GM18867 (cell line): ENCODE measurements at regions not wholly inside any gene's neighbourhood (a gene's known extent, or its start where the extent isn't known, plus 50 kb on each side); places are given as distances from the start of the nearest gene placed in this dataset.

ENCODE experiments used
- ATAC-seq: cut with Tn5 transposase; IDR thresholded peaks from one replicate; pipeline ENCODE4 v1.9.1; 2021; ENCODE audit warnings: mild to moderate bottlenecking, moderate library complexity; ENCODE audit not compliant: unreplicated experiment

DNA sequence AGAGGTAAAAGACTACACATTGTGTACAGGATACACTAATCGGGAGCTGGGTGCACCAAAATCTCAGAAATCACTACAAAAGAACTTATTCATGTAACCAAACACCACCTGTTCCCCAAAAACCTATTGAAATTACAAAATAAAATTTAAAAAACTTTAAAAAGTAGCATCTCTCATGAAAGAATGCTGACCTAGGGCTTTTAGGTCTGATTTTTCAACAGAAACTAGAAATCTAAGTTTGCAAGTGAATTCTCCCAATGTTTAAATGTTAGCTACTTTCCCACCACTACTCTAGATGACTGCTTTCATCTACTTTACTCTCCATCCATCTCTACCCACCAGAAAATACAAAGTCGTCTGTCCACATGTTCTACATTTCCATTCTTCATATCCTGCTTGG is 1447.7 kb downstream of the RPA4 start:
- ATAC-seq = no peak

DNA sequence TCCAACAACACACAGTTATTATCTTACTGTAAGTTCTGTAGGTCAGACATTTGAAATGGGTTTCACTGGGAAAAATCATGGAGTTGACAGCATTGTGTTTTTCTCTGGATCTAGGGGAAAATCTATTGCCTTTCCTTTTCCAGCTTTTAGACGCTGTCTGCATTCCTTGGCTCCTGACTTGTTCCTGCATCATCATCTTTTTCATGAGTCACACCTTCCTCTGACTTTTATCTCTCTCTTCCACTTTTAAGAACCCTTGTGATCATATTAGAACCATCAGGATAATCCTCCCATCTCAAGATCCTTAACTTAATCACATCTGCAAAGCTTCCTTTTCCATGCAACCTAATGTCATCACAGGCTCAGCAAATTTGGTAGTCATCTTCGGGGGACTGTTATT is 1454.8 kb downstream of the RPA4 start:
- no peak for ATAC-seq

DNA sequence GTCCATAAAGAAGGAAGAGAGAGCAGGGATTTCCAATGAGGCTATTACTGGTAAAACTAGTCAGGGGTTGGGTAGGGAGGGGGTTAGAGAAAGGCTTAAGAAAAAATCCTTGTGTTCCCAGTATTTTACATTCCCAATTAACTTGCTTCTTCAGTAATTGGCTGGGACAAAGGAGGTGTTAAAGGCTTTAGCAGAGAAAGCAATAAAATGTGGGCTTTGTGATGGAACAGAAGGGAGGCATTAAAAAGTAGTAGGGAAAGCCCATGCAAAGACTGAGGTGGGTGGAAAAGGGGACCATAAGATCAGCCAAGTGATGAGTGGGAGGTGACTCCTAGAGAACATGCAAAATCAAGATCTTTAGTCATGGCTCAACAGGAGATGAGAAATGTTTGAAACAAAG is 1467.2 kb downstream of the RPA4 start:
- ATAC-seq = no peak

DNA sequence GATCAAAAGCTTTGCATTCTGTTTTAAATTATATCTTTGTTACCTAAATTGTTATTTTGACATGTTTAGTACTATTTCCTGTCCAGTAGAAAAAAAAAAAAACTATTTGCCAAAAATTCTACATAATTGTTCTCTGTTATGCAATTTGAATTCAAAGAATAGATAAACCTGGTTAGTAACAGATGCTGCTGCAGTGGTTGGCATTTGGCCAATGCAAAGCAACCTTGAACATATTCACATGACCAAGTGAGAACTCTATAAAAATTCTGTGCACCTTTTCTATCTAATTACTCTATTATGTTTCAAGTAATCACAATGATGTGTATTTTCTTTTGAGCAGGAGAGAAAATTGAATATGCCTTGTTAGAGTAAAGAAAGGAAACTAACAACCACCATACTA is 1473.4 kb downstream of the RPA4 start:
- ATAC-seq = no peak

DNA sequence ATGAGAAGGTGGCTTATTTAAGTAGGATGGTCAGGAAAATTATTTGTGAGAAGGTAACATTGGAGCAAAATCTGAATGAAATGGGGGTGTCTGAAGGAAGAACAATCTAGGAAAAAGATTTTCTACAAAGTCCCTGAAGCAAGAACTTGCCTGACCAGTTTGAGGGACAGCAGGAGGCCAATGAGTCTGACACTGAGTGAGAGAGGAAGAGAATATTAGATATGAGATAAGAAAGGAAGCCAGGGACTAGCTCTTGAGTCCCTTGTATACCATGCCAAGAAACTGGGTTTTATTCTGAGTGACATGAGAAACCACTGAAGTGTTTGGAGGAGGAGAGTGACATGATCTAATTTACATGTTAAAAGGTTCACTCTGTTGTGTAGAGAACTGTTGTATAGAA is 1478.9 kb downstream of the RPA4 start:
- ATAC-seq = no peak

DNA sequence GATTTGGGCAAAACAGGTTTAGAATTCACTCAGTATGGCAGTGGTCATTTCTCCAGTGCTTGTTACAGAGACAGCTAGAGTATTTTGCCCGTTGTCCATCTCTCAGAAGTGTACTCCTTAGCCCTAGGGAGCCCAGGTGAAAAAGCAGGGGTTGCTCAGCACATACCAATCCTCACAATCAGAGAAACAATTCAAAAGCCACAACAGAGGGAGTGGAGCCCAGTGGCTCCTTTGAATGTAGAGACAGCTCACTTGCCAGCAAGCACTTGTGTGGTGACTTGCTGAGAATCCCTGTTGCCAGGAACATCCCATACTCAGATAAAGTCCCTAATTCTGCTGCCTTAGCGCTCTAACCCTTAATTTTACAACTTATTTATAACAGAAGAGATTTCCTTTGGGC is 1488.3 kb downstream of the RPA4 start:
- ATAC-seq = no peak

DNA sequence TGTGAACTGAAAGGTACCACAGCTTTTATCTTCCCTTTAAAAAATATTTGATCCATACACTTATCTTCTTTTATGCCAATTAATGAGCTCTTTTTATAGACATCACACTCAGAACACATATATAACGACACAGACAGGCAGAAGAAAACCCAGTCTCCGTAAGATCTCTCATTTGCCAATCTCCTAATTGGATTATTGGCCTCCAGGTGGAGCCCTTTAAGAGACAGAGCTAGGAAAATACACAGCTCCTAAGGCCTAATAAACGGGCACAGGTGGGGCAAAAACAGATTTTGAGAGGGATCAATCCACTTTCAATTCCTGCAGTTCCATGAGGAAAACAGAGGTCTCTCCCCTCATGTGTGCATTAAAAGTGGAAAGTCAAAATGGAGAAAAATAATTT is 1495.4 kb downstream of the RPA4 start:
- no peak for ATAC-seq

DNA sequence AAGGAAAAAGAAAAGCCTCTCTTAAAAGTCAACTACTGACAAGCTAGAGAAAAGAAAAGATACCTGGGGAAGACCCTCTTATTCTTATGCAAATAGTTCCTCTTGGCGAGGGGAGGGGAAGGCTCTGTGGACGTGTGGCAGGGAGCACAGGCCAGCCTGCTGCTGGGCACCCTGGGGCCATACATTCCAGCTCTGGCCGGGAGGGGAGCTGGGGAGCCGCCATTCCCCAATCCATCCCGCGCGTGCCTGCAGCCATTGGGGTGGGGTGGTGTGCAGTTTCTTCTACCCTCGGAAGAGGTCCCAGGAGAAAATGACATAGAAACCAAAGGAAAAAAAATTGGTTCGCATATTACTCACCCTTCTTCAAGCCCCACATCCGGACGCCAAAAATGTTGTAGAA is 1496.4 kb downstream of the RPA4 start:
- no peak for ATAC-seq

DNA sequence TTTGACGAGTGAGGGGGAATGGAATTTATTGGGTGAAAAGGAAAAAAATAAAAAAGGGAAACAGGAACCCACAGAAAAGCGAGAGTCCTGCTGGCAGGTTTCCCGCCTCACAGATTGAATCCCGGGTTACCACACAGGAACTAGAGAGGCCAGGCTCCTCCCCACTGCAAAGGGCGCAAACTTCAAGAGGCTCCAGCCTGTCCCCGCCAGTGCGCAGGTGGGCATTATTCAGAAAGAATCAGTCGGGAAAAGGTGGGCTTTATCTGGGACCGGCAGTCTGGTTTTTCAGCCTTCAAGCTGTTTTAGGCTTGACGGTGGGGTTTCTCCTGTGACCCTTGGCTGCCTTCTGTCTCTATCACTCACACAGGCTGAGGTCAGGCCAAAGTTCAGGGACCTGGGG is 1496.8 kb downstream of the RPA4 start:
- ATAC-seq = no peak

DNA sequence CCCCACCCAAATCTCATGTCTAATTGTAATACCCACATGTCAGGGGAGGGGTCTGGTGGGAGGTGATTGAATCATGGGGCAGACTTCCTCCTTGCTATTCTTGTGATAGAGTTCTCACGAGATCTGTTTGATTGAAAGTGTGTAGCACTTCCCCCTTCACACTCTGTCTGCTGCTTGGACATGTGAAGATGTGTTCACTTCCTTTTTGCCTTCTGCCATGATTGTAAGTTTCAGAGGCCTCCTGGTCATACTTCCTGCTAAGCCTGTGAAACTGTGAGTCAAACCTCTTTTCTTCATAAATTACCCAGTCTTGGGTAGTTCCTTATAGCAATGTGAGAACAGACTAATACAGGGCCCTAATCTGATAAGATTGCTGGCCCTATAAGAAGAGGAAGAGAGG is 1514.8 kb downstream of the RPA4 start:
- no peak for ATAC-seq

DNA sequence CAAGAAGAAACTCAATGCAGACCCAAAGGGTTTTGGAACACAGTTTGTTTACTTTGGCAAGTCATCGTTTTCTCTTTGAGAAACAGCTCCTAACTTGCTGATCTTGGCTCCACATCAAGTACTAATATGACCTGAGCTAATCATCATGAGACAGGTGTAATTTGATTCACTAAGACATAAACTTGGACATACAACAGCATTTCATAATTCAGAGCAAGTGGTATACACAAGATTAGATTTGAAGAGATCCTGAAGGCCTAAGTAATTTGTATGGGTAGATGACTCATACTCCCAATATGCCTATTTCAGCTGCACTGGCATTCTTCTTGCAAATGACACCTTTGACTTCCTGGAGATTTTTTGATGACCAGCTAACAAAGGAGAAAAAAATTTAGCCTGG is 1521.7 kb downstream of the RPA4 start:
- no peak for ATAC-seq

DNA sequence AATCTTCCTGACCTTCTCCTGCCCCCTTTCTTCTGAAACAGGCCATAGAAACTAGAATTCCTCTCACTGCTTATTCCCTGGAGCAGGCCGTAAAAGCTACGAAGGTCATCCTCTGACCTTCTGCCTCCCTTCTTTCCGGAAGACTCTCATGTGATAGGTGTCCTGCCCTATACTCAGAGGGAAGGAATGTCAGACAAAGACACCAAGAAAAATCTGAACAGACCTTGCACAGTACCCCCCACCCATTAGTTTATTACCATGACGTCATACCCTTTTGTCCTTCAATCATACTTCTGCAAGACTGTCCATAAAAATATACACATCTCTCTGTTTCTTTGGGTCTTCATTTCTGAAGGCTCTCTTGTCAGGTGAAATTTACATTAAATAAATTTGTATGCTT is 1523.9 kb downstream of the RPA4 start:
- ATAC-seq = no peak

DNA sequence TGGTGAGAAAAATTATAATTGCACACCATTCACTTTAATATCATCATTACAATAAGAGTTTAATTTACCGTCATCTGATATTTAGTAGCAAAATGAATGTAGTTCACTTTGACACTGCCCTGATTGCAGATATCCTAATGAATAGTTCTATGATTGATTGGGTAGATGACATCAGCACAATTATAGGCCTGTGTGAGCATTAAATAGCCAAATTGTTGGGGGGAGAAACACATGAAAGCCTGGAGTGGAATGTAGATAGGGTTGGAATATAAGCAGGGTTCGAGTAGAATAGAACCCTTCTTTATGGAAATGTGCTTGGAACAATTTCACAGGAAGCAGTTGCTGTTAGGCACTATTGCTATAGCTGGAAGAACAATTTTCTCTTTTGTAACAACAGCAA is 1526.2 kb downstream of the RPA4 start:
- ATAC-seq = no peak

DNA sequence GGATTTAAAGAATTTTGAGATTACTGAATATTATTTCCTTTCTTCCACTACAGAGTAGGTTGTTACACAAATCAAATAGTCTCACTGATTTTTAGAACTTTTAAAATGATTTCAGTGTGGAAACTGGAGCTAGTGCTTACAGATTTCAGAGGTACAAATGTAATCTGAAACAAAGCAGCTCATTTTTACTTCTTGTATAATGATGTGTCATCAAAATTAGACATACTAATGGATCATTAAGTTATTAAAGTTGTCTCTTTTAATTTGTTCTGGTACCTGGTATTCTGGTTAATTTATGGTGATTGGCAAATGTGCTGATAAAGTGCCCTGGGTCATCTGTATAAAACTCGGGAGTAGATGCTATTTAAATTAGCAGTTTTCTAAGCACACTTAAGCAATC is 1528.3 kb downstream of the RPA4 start:
- ATAC-seq = no peak

DNA sequence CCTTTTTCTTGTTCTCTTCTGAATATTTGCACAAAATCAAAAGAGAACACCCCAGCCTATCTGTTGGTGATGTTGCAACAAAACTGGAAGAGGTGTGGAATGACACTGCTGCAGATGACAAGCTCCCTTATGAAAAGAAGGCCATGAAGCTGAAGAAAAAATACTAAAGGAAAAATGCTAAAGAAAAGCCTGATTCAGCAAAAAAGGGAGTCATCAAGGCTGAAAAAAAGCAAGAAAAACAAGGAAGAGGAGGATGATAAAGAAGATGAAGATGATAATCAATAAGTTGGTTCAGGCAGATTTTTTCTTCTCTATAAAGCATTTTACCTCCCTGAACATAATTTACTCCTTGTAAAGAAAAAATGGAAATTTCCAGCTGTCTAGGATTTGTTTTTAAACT is 1538.8 kb downstream of the RPA4 start:
- ATAC-seq = no peak

DNA sequence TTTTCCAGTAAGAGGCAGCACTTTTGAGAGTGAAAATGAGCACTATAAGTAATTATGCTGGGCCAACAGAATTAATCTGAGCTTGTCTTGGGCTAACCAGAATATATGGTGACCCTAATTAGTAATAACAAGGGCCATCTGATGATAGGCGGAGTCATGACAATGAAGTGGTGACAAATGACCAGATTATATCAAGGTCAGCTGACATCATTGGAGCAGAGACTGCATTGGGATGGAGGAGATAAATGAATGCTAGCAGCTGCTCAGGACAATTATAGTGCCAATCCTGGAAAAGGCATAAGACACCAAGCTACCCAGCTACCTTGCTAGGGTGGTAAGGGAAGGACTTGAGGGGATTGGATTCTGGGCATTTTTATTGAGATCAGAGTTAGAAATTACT is 1548.7 kb downstream of the RPA4 start:
- ATAC-seq = no peak

DNA sequence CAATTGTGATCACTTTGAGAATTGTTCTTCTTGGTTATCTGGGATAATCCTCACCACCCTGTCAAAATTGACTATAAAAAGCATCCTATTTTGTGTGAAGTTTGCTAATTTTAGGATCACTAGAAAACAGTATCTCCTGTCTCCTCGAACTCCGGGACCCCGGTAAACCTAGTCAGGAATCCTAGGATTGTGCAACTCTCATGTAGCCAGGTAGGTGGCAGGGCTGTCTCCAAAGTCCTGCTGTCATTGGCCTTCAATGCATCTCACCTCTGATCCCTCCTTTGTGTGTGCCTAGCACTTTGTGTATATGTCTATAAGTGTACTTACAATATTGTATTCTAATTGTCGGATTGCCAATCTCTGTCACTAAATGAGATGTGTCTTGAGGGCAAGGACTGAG is 1564.8 kb downstream of the RPA4 start:
- no peak for ATAC-seq

DNA sequence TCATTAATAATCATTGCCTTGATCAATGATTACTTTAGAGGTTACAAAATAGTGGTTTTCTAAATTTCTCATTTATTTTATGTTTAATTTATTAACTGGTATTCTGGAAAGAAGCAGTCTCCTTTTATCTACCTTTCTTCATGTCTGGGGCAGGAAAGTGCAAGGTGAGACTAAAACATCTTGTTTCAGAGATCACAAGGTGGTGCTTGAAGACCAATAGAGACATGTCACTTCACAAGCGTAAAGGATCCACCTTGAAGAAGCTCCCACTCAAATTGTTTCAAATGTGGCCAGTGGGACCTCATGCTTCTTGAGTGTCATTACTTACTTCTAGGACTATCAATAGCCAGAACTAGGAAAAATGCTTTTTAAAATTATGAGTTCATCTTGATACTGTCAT is 1568.7 kb downstream of the RPA4 start:
- ATAC-seq = no peak

DNA sequence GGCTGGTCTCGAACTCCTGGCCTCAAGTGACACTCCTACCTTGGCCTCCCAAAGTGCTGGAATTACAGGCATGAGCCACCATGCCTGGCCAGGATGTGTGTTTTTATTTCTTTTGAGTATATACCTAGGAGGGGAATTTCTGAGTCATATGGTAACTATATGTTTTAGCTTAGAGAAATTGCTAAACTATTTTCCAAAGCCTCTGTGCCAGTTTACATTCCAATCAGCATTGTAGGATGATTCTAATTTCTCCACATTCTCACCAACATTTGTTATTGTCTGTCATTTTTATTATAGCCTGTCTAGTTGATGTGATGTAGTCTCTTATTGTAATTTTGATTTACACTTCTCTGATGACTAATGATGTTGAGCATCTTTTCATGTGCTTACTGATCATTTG is 1576.0 kb downstream of the RPA4 start:
- ATAC-seq = no peak

DNA sequence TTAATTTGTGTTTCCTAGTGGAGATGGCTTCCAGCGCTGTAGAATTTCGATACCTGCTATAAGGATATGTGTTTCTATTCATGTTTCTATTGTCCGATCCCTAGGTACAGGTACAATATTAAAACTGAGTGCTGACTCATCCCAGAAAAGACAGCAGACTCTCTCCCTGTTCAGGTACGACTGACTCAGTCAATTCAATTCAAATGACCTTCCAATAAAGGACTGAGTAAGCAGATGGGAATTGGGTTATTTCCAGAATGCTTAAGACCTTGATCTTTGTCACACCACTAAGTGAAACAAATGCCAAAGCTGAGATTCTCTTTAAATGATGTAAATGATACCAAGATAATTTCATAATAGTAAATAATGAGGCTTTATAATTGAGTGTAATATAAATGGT is 1596.9 kb downstream of the RPA4 start:
- ATAC-seq = no peak

DNA sequence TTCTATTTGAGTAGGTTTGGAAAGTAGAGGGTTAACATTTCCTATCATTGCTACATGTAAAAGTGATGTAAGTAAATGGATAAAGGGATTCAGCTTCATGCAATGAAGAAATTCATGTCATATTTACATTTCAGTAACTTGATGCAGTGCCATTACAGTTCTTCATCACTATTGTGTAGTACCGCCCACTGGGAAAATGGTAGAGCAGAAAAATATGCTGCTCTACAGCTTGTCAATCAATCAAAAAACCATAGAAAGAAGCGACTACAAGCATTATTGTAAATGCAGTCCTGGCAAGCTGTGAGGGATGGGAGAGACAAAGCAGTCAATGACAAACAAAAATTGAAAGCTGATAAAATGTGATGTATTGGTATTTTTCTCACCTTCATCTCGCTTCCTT is 1597.9 kb downstream of the RPA4 start:
- no peak for ATAC-seq

DNA sequence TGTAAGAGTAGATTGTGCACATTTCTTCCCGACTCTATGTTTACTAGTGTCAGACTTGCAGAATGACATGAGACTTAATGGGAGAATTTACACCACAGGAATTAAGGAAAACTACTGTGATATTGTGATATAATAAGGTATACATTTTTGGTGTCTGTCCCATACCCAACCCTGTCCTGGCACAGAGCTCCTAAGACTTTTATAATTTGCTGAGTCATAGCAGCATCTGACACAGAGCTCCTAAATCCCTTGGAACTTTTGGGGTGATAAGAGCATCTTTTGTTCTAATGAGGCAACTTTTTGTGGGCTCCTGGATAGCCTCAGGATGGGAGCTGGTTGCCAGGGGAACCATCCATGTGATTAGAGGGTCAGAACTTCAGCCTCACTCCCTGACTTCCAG is 1607.0 kb downstream of the RPA4 start:
- ATAC-seq = no peak

DNA sequence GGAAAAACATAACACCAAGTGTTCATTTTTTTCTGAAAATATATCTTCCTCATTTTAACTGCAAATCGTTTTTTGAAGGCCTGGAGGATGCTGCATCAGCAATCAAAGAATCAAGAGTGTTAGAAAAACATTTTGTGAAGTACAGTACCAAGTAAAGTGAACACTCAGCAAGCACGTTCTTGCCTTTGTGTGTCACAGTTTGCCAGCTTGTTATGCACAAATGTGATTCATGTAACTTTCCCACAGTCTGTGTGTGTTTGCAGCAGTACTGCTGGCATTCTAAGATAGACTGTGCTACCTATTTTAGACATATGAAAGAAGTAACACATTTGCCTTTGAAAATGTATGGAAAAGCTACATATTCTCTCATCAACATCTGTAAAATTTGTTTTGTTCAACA is 1617.7 kb downstream of the RPA4 start:
- ATAC-seq = no peak

DNA sequence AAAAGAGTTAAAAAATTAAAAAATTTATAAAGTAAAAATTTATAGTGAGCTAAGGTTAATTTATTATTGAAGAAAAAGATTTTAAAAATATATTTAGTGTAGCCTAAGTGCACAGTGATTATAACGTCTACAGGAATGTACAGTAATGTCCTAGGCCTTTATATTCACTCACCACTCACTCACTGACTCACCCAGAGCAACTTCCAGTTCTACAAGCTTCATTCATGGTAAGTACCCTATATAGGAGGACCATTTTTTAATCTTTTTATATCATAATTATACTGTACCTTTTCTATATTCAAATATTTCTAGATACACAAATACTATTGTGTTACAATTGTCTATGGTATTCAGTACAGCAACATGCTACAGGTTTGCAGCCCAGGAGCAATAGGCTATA is 1623.2 kb downstream of the RPA4 start:
- ATAC-seq = no peak
